AG04450 (cell line): ENCODE measurements at regions not wholly inside any gene's neighbourhood (a gene's known extent, or its start where the extent isn't known, plus 50 kb on each side); places are given as distances from the start of the nearest gene placed in this dataset.

Experiments
- CTCF ChIA-PET: fragments of 300-600, 350-600 bp; formaldehyde crosslinking; extraction: SDS; loops from one replicate; lab custom pipeline; 2022; ENCODE audit warnings: antibody characterized with exemption, inconsistent platforms; lab: Charles Lee
- POLR2A ChIA-PET: fragments of 350-600 bp; formaldehyde crosslinking; extraction: SDS; loops from one replicate; lab custom pipeline; 2021; ENCODE audit warnings: antibody characterized with exemption, inconsistent platforms; lab: Yijun Ruan, JAX
- DNase-seq: peaks from one replicate; pipeline ENCODE4 v3.0.0-alpha.2; 2011; ENCODE audit warnings: low read depth, low spot score
- H3K27ac ChIP-seq: one replicate; pipeline ENCODE4 v1.5.1; 2012; ENCODE audit warnings: low read depth, low read length, control low read depth
- H3K27me3 ChIP-seq: one replicate; pipeline ENCODE4 v1.6.0; 2012; ENCODE audit warnings: low read length; ENCODE audit not compliant: control insufficient read depth, insufficient read depth
- H3K4me3 ChIP-seq: 2 replicates; pipeline ENCODE4 v1.5.1; 2011; ENCODE audit warnings: mild to moderate bottlenecking, low read depth, low read length, control low read depth
- H3K9me3 ChIP-seq: 2 replicates; pipeline ENCODE4 v1.5.1; 2012; ENCODE audit warnings: low read length; ENCODE audit not compliant: control insufficient read depth, insufficient read depth
- TF ChIP-seq, protein P1 (sequence below): IDR thresholded peaks from 2 replicates; pipeline ENCODE4 v1.5.1; 2011; ENCODE audit warnings: low read depth, low read length, control low read depth, inconsistent platforms

GRCh38 chr7:51640841-51641240, 324.2 kb upstream of the COBL start:
- ChIA-PET CTCF (no interaction called here), POLR2A (no interaction called here)
- H3K4me3 ChIP-seq = no peak overlapping the region
- DNase-seq = no peak
- TF ChIP-seq, protein P1, sequence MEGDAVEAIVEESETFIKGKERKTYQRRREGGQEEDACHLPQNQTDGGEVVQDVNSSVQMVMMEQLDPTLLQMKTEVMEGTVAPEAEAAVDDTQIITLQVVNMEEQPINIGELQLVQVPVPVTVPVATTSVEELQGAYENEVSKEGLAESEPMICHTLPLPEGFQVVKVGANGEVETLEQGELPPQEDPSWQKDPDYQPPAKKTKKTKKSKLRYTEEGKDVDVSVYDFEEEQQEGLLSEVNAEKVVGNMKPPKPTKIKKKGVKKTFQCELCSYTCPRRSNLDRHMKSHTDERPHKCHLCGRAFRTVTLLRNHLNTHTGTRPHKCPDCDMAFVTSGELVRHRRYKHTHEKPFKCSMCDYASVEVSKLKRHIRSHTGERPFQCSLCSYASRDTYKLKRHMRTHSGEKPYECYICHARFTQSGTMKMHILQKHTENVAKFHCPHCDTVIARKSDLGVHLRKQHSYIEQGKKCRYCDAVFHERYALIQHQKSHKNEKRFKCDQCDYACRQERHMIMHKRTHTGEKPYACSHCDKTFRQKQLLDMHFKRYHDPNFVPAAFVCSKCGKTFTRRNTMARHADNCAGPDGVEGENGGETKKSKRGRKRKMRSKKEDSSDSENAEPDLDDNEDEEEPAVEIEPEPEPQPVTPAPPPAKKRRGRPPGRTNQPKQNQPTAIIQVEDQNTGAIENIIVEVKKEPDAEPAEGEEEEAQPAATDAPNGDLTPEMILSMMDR = no peak
- H3K27me3 ChIP-seq = no peaks in the 10 kb centered on the region
- H3K27ac ChIP-seq = no peak overlapping the region
- H3K9me3 ChIP-seq = peaks cover 67% of the 10 kb centered on the region

DNA sequence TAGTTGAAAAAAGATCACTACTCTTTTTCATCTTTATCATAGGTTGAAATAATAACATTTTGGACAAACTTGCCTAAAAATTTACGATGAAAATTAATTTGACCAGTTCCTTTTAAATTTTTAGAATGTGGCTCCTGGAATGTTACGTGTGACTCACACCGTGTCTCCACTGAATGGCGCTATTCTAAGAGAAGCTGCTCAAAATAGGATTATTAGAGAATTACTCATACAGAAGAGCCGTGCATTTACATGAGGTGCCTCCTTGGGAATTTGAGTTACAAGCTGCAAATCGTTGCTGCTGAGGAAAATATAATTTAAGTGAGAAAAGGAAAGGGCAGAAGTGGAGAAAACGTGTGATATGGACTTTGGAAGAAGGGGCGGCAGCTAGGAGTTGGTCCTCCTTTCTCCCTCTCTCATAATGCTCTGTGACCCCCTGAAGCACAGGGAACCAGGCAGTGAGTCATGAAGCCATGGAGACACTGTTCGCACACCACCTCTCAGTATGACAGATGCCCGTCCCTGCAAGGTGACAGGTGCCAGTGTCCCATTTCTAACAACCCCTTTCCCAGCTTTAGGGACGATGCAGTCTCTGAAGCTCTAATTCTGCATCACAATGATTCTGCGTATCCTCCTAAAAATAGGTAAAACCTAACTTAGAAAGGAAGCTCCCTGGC, 323.2 kb upstream of the COBL start:
- POLR2A ChIA-PET = no interaction called here
- no peak overlapping the region for H3K27ac ChIP-seq
- H3K4me3 ChIP-seq = no peak overlapping the region
- CTCF ChIA-PET = no interaction called here
- H3K9me3 ChIP-seq = peaks cover 58% of the 10 kb centered on the region
- TF ChIP-seq, protein P1 = no peak
- no peaks in the 10 kb centered on the region for H3K27me3 ChIP-seq
- DNase-seq = no peak

DNA sequence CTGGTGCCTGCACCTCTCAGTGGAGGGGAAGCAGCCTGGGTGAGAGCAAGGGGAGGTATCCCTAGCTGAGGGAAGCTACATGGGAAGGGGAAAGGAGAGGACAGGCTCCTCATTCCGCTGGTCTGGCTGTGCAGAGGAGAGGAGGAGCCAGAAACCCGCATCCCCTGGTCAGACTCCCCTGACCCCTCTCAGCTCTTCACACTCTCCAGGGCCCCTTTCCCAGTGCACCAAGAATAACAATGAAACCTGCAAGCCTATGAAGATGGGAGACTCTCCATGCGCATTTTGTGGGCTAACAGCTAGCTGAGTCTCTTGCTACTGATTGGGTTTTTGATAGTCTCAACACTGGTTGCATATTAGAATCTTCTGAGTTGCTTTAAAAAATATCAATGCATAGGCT, 319.9 kb upstream of the COBL start:
- no peak overlapping the region for H3K27ac ChIP-seq
- POLR2A ChIA-PET = no interaction called here
- CTCF ChIA-PET = no interaction called here
- no peaks in the 10 kb centered on the region for H3K27me3 ChIP-seq
- no peak for DNase-seq
- peaks cover 50% of the 10 kb centered on the region for H3K9me3 ChIP-seq
- no peak overlapping the region for H3K4me3 ChIP-seq
- TF ChIP-seq, protein P1 = no peak

DNA sequence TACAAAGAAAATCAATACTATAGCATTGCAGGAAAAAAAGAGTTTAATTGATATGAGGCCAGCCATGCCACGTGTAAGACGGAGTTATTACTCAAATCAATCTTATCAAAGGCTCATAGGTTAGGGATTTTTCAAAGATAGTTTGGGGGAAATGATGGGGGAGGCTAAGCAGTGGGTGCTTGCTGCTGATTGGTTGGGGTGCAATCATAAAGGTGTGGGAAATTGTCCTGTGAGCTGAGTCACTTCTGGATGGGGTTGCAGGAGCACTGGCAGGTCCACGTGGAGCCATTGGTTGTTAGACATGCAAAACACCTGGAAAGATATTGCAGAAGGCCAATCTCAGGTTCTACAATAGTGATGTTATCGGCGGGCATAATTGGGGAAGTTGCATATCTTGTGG, 319.2 kb upstream of the COBL start:
- Histone ChIP-seq H3K27me3 (no peaks in the 10 kb centered on the region), H3K4me3 (no peak overlapping the region), H3K27ac (no peak overlapping the region), H3K9me3 (peaks cover 51% of the 10 kb centered on the region)
- CTCF ChIA-PET = interaction anchor here (0.5 kb wide), 1 partner anchor 1170 kb away, joined by 6 read pairs; no protein-coding TSS in a partner anchor
- no peak for DNase-seq
- POLR2A ChIA-PET = no interaction called here
- TF ChIP-seq, protein P1 = no peak

DNA sequence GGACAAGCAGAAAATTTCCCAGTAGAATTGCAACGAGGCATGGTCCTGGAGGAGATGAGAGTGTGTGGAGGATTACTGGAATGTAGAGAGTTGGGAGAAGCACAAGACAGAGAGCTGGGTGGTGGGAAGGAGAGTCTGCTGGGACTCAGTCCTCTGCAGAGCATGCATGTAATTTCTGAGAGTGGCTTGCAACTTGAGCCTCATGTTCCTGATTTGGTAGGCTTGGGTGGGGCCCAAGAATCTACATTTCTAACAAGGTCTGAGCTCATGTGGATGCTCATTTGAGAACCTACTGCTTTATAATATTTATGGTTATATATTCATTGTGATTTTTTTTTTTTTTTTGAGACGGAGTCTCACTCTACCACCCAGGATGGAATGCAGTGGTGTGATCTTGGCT, 317.9 kb upstream of the COBL start:
- TF ChIP-seq, protein P1 = no peak
- Histone ChIP-seq H3K9me3 (peaks cover 48% of the 10 kb centered on the region), H3K27me3 (no peaks in the 10 kb centered on the region), H3K4me3 (no peak overlapping the region), H3K27ac (no peak overlapping the region)
- POLR2A ChIA-PET = no interaction called here
- no peak for DNase-seq
- CTCF ChIA-PET = no interaction called here
